ENCODE measurements at regions not wholly inside any gene's neighbourhood (a gene's known extent, or its start where the extent isn't known, plus 50 kb on each side); places are given as distances from the start of the nearest gene placed in this dataset.
"Not testable (repeated sequence)": the region's sequence is repeated elsewhere in the genome, so short reads cannot be mapped to it uniquely, and the experiment has no call there.

- not testable (repeated sequence) for DNase-seq (ENCODE audit: low spot score)
Measured at GRCh38 chr20:25761046-25761445, 64.4 kb upstream of the ZNF337 start.

GRCh38 chr20:25750765-25751696 is 54.4 kb upstream of the ZNF337 start:
- DNase-seq (ENCODE audit: low spot score), result peak; percentile 70
- in situ Hi-C loops (cut with HindIII; ENCODE audit: low sequenced_read_pairs), result no loop called here

More at GRCh38 chr20:25761046-25761445, 64.4 kb upstream of the ZNF337 start:
- in situ Hi-C loops (cut with HindIII; ENCODE audit: low sequenced_read_pairs), result not testable (repeated sequence)

GRCh38 chr20:25750220-25750764 is 53.6 kb upstream of the ZNF337 start:
- DNase-seq (ENCODE audit: low spot score), result no peak
- in situ Hi-C loops (cut with HindIII; ENCODE audit: low sequenced_read_pairs), result no loop called here

GRCh38 chr20:25749649-25750048 is 53.0 kb upstream of the ZNF337 start:
- DNase-seq (ENCODE audit: low spot score), result no peak
- in situ Hi-C loops (cut with HindIII; ENCODE audit: low sequenced_read_pairs), result no loop called here

Measured in G401 (cell line).